ENCODE measurements at regions not wholly inside any gene's neighbourhood (a gene's known extent, or its start where the extent isn't known, plus 50 kb on each side); places are given as distances from the start of the nearest gene placed in this dataset.

DNA sequence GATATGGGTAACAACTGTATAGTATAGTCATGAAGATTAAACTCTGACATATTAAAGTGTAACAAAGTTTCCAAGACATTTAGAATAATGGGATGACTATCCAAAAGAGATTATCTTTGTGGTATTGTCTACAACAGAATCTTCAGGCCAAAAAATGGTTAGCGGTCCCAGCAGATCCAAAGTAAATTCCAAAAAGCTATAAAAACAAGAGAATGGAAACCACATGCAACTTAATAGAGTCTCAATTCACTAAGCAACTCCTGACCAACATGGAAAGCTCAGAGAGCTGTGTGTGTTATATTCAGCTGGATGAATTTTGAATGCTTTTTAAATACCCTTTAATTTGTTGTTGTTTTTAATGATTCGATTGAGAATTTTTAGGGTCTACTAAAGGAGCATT is 688.2 kb downstream of the CETN3 start:
- H3K79me1 ChIP-seq (ENCODE audit: low read depth, low read length): no peaks in the 10 kb centered on the region
- no peak for FAIRE-seq
- no peak overlapping the region for H3K9ac ChIP-seq (replicated peaks in 1 of 4; ENCODE audit: extremely low read depth in 1 of 4, low read depth in 3 of 4, low read length in 3 of 4)
- no peak overlapping the region for H3K27ac ChIP-seq (ENCODE audit: low read depth, low read length)
- POLR2A ChIA-PET (ENCODE audit: partially characterized antibody): no interaction called here
- no peak overlapping the region for H3K23ac ChIP-seq (ENCODE audit: insufficient read length)
- H3K79me2 ChIP-seq (ENCODE audit: control insufficient read depth in 1 of 2, insufficient read depth in 2 of 2, low read length in 2 of 2): no peaks in the 10 kb centered on the region
- no peaks in the 10 kb centered on the region for H3K27me3 ChIP-seq (replicated peaks in 1 of 4; ENCODE audit: control insufficient read depth in 3 of 4, extremely low read depth in 1 of 4, insufficient read depth in 3 of 4, low read length in 3 of 4)
- no peaks in the 10 kb centered on the region for H3K9me3 ChIP-seq (ENCODE audit: insufficient read depth in 2 of 2, low read depth in 1 of 2, low read length in 1 of 2)
- no peak for DNase-seq (ENCODE audit: low read depth in 1 of 2, low spot score in 2 of 2)
- H3K36me3 ChIP-seq (ENCODE audit: control insufficient read depth in 2 of 4, insufficient read depth in 4 of 4, low read length in 3 of 4): no peaks in the 10 kb centered on the region
- H4K8ac ChIP-seq (ENCODE audit: extremely low read depth, insufficient read depth, low read length): no peak overlapping the region
- no peak overlapping the region for H2AK5ac ChIP-seq (ENCODE audit: low read depth, low read length)
- WGBS, 2 experiments (ENCODE audit: extremely low coverage in 1 of 2, insufficient coverage in 1 of 2, insufficient read length in 1 of 2, insufficient replicate concordance in 2 of 2, low coverage in 1 of 2, low lambda C conversion rate in 2 of 2, missing lambda C conversion rate in 1 of 2): 91% methylated on average over 2 of the region's 2 CpGs; no CpG with 5 or more reads in 1 of the 2 experiments
- H4K5ac ChIP-seq (ENCODE audit: insufficient read length, low read depth, low read length): no peak overlapping the region
- no peaks in the 10 kb centered on the region; the same call in 1 of the 2 replicates for H3K23me2 ChIP-seq (ENCODE audit: low read depth, low read length)
- no peak overlapping the region for H3K18ac ChIP-seq (ENCODE audit: extremely low read depth, low read length)
- H2BK120ac ChIP-seq (replicated peaks; ENCODE audit: low read depth, low read length): no peak overlapping the region
- CTCF ChIA-PET (ENCODE audit: partially characterized antibody): no interaction called here
- H3K4me3 ChIP-seq (ENCODE audit: extremely low read depth in 1 of 4, insufficient read depth in 2 of 4, low read depth in 3 of 4, low read length in 4 of 4): no peak overlapping the region
- no peak overlapping the region for H3K14ac ChIP-seq (ENCODE audit: insufficient read length)
- no peaks in the 10 kb centered on the region for H4K20me1 ChIP-seq (replicated peaks in 1 of 2; ENCODE audit: control insufficient read depth in 1 of 2, insufficient read depth in 2 of 2, low read length in 2 of 2)
- no peak overlapping the region for H3K56ac ChIP-seq (replicated peaks; ENCODE audit: insufficient read length, low read depth, low read length)
- no peak overlapping the region for H2BK12ac ChIP-seq (ENCODE audit: low read depth, low read length)
- H3K4me2 ChIP-seq (ENCODE audit: insufficient read depth in 1 of 2, low read depth in 2 of 2, low read length in 2 of 2): no peak overlapping the region
- no peak overlapping the region for H2BK5ac ChIP-seq (ENCODE audit: low read depth, low read length)
- peaks cover 0 to 3% (median 0%) of the 10 kb centered on the region in 4 experiments; a peak in 1 of 7 replicates for H3K4me1 ChIP-seq (replicated peaks in 1 of 4; ENCODE audit: control insufficient read depth in 3 of 4, insufficient read depth in 4 of 4, low read length in 3 of 4)
- H4K91ac ChIP-seq (replicated peaks; ENCODE audit: insufficient read length, low read length): no peak overlapping the region
- H2AFZ ChIP-seq (ENCODE audit: low read length): no peak overlapping the region
- H3K4ac ChIP-seq (replicated peaks; ENCODE audit: insufficient read length, low read depth, low read length): no peak overlapping the region
- H2BK20ac ChIP-seq (ENCODE audit: low read length): no peak overlapping the region
- no peak overlapping the region for H2BK15ac ChIP-seq (ENCODE audit: low read length)
- TF ChIP-seq CBX5 (IDR thresholded peaks at IDR 0.05; ENCODE audit: low read depth, low read length) (no peak), SIX5 (IDR thresholded peaks at IDR 0.05; ENCODE audit: low read depth, low read length) (no peak), SAP30 (IDR thresholded peaks at IDR 0.05; ENCODE audit: insufficient read depth, insufficient replicate concordance, low read length) (no peak), ZNF274 (IDR thresholded peaks at IDR 0.05; ENCODE audit: borderline replicate concordance, extremely low read depth, low read length) (no peak), GTF2F1 (IDR thresholded peaks at IDR 0.05; ENCODE audit: borderline replicate concordance, low read depth, low read length) (no peak), EZH2 (IDR thresholded peaks at IDR 0.05; ENCODE audit: low read depth, low read length, severe bottlenecking) (no peak), RAD21 (IDR thresholded peaks at IDR 0.05 in 1 of 2, conservative IDR thresholded peaks at IDR 0.05 in 1 of 2; ENCODE audit: low read depth in 2 of 2, low read length in 2 of 2) (no peak), SRF (IDR thresholded peaks at IDR 0.05; ENCODE audit: low read depth, low read length) (no peak), CHD2 (IDR thresholded peaks at IDR 0.05; ENCODE audit: low read length) (no peak), RNF2 (IDR thresholded peaks at IDR 0.05; ENCODE audit: borderline replicate concordance, low read depth, low read length, missing control alignments, poor library complexity, severe bottlenecking) (no peak), JUND (IDR thresholded peaks at IDR 0.05; ENCODE audit: low read length) (no peak), EP300 (IDR thresholded peaks at IDR 0.05; ENCODE audit: borderline replicate concordance in 1 of 2, low read depth in 2 of 2, low read length in 2 of 2) (no peak)
- TF ChIP-seq, protein P1, sequence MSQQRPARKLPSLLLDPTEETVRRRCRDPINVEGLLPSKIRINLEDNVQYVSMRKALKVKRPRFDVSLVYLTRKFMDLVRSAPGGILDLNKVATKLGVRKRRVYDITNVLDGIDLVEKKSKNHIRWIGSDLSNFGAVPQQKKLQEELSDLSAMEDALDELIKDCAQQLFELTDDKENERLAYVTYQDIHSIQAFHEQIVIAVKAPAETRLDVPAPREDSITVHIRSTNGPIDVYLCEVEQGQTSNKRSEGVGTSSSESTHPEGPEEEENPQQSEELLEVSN (IDR thresholded peaks at IDR 0.05): no peak
